H9 (cell line): ENCODE measurements at regions not wholly inside any gene's neighbourhood (a gene's known extent, or its start where the extent isn't known, plus 50 kb on each side); places are given as distances from the start of the nearest gene placed in this dataset.

Experiments
- DNase-seq: peaks from one replicate; pipeline ENCODE4 v3.0.0-alpha.2; 2017
- H2AFZ ChIP-seq: one replicate; pipeline ENCODE4 v1.6.1; 2013; ENCODE audit warnings: mild to moderate bottlenecking, low read length, control low read depth, moderate library complexity
- H2AK5ac ChIP-seq: 2 replicates; pipeline ENCODE4 v1.6.1; 2013; ENCODE audit warnings: low read length, control low read depth, mixed read lengths; ENCODE audit not compliant: insufficient read length
- H2BK120ac ChIP-seq: one replicate; pipeline ENCODE4 v1.6.1; 2013; ENCODE audit warnings: low read depth, mild to moderate bottlenecking, low read length, control low read depth, inconsistent platforms; ENCODE audit not compliant: poor library complexity, severe bottlenecking
- H2BK12ac ChIP-seq: 2 replicates; pipeline ENCODE4 v1.6.1; 2013; ENCODE audit warnings: low read length, control low read depth, mixed read lengths, low read depth; ENCODE audit not compliant: insufficient read length
- H2BK15ac ChIP-seq: 2 replicates; pipeline ENCODE4 v1.6.1; 2013; ENCODE audit warnings: low read depth, low read length, control low read depth
- H2BK20ac ChIP-seq: one replicate; pipeline ENCODE4 v1.6.1; 2013; ENCODE audit warnings: low read depth, mild to moderate bottlenecking, low read length, control low read depth, inconsistent platforms; ENCODE audit not compliant: poor library complexity, severe bottlenecking
- H2BK5ac ChIP-seq: 2 replicates; pipeline ENCODE4 v1.6.1; 2013; ENCODE audit warnings: low read length, control low read depth, mixed read lengths; ENCODE audit not compliant: insufficient read length
- H3K14ac ChIP-seq: 2 replicates; pipeline ENCODE4 v1.6.1; 2013; ENCODE audit warnings: low read length, control low read depth; ENCODE audit not compliant: insufficient read depth
- H3K18ac ChIP-seq: 2 replicates; pipeline ENCODE4 v1.6.1; 2013; ENCODE audit warnings: low read depth, mild to moderate bottlenecking, mixed read lengths, low read length, control low read depth; ENCODE audit not compliant: insufficient read length
- H3K23ac ChIP-seq: 2 replicates; pipeline ENCODE4 v1.6.1; 2013; ENCODE audit warnings: low read length, control low read depth, mixed read lengths, low read depth; ENCODE audit not compliant: insufficient read length
- H3K23me2 ChIP-seq: 2 replicates; pipeline ENCODE4 v1.6.1; 2013; ENCODE audit warnings: low read depth, mild to moderate bottlenecking, mixed read lengths, low read length, control low read depth; ENCODE audit not compliant: insufficient read length, poor library complexity, severe bottlenecking
- H3K27ac ChIP-seq: 2 replicates; pipeline ENCODE4 v1.5.1; 2013; ENCODE audit warnings: low read length, control low read depth, mixed read lengths, low read depth; ENCODE audit not compliant: insufficient read length
- H3K27me3 ChIP-seq: 2 replicates; pipeline ENCODE4 v1.6.1; 2013; ENCODE audit warnings: low read length, control low read depth, inconsistent platforms; ENCODE audit not compliant: insufficient read depth
- H3K4ac ChIP-seq: 2 replicates; pipeline ENCODE4 v1.6.1; 2013; ENCODE audit warnings: low read depth, mild to moderate bottlenecking, control low read depth, inconsistent platforms, low read length, moderate library complexity
- H3K4me1 ChIP-seq: 2 replicates; pipeline ENCODE4 v1.6.1; 2013; ENCODE audit warnings: low read length, control low read depth, inconsistent platforms; ENCODE audit not compliant: insufficient read depth
- H3K4me2 ChIP-seq: 2 replicates; pipeline ENCODE4 v1.6.1; 2013; ENCODE audit warnings: low read length, control low read depth, mixed read lengths; ENCODE audit not compliant: insufficient read length, insufficient read depth
- H3K56ac ChIP-seq: 2 replicates; pipeline ENCODE4 v1.6.1; 2013; ENCODE audit warnings: low read depth, mild to moderate bottlenecking, mixed read lengths, low read length, control low read depth; ENCODE audit not compliant: insufficient read length
- H3K79me1 ChIP-seq: 2 replicates; pipeline ENCODE4 v1.6.1; 2013; ENCODE audit warnings: low read depth, mild to moderate bottlenecking, moderate library complexity, low read length, control low read depth, inconsistent platforms; ENCODE audit not compliant: insufficient read depth, poor library complexity, severe bottlenecking
- H3K79me2 ChIP-seq: 2 replicates; pipeline ENCODE4 v1.6.1; 2013; ENCODE audit warnings: low read length, control low read depth, inconsistent platforms; ENCODE audit not compliant: insufficient read depth
- H3K9ac ChIP-seq: 2 replicates; pipeline ENCODE4 v1.6.1; 2013; ENCODE audit warnings: low read length, control low read depth, mixed read lengths; ENCODE audit not compliant: insufficient read length; ENCODE audit errors: extremely low read depth
- H3K9me3 ChIP-seq: one replicate; pipeline ENCODE4 v1.6.1; 2013; ENCODE audit warnings: low read depth, low read length, inconsistent platforms; ENCODE audit not compliant: control insufficient read depth
- H3T11ph ChIP-seq: one replicate; pipeline ENCODE4 v1.6.1; 2013; ENCODE audit warnings: mild to moderate bottlenecking, low read length, control low read depth, inconsistent platforms
- H4K20me1 ChIP-seq: one replicate; pipeline ENCODE4 v1.6.1; 2013; ENCODE audit not compliant: control insufficient read depth, insufficient read length, insufficient read depth
- H4K5ac ChIP-seq: 2 replicates; pipeline ENCODE4 v1.6.1; 2013; ENCODE audit warnings: low read depth, mild to moderate bottlenecking, mixed read lengths, low read length, control low read depth; ENCODE audit not compliant: insufficient read length
- H4K8ac ChIP-seq: replicated peaks from 2 replicates; pipeline ENCODE4 v1.6.1; 2013; ENCODE audit warnings: low read length, control low read depth, mixed read lengths, low read depth; ENCODE audit not compliant: insufficient read length
- H4K91ac ChIP-seq: 2 replicates; pipeline ENCODE4 v1.6.1; 2013; ENCODE audit warnings: low read depth, mild to moderate bottlenecking, moderate library complexity, mixed read lengths, low read length, control low read depth; ENCODE audit not compliant: insufficient read length
- H3K27ac Mint-ChIP-seq, 3 experiments: 2 replicates in 2 of 3; 3 replicates in 1 of 3; pipeline ENCODE4 v1.8.0; 2020 to 2021; ENCODE audit warnings: mixed read lengths in 3 of 3, mild to moderate bottlenecking in 1 of 3, moderate library complexity in 1 of 3
- H3K27me3 Mint-ChIP-seq: 2 replicates; pipeline ENCODE4 v1.8.0; 2021; ENCODE audit warnings: low read depth, mild to moderate bottlenecking, moderate library complexity, mixed read lengths
- H3K36me3 Mint-ChIP-seq, 3 experiments: 2 replicates in 2 of 3; 3 replicates in 1 of 3; pipeline ENCODE4 v1.8.0; 2020 to 2021; ENCODE audit warnings: low read depth in 3 of 3, mixed read lengths in 3 of 3; ENCODE audit not compliant: insufficient read depth in 1 of 3
- H3K4me1 Mint-ChIP-seq, 2 experiments: 2 replicates each; pipeline ENCODE4 v1.8.0; 2020; ENCODE audit warnings: mixed read lengths in 2 of 2
- H3K4me3 Mint-ChIP-seq, 2 experiments: 2 replicates in 1 of 2; 3 replicates in 1 of 2; pipeline ENCODE4 v1.8.0; 2020 to 2021; ENCODE audit warnings: mild to moderate bottlenecking in 2 of 2, mixed read lengths in 2 of 2, moderate library complexity in 1 of 2
- H3K9me3 Mint-ChIP-seq, 2 experiments: 2 replicates in 1 of 2; 3 replicates in 1 of 2; pipeline ENCODE4 v1.8.0; 2020; ENCODE audit warnings: mild to moderate bottlenecking in 2 of 2, mixed read lengths in 2 of 2, moderate library complexity in 1 of 2
- WGBS: extraction: QIAGEN DNeasy Blood & Tissue Kit; methylation state at CpG from one replicate; pipeline ENCODE4 v1.1.7; 2013; ENCODE audit warnings: missing lambda C conversion rate, low lambda C conversion rate, mixed read lengths; ENCODE audit not compliant: insufficient read length; ENCODE audit errors: extremely low coverage; 5-methylcytosine and 5-hydroxymethylcytosine counted together
- TF ChIP-seq, protein P1 (sequence below): fragments of 200-600 bp; sonication (generic); conservative IDR thresholded peaks from 3 replicates; pipeline ENCODE4 v1.8.0; 2021; ENCODE audit warnings: antibody characterized with exemption, mild to moderate bottlenecking

DNA sequence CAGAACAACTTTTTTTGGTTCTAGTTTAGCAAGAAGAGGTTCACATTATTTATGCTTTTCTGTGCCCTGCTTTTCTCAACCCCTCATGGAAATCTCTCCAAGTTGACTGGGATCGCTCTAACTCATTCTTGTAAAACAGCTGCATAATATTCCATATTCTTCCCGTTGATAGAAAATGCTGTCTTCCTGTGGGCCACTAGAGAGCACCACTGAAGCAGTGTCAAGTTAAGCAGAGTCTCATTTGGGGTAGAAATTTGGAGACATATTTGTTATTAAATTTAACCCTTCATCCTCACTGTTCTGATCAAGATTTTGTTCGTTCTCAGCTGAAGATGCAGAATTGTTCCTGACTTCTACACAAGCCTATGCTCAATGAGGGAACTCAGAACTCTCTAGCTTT, 140.1 kb downstream of the CEMIP2 start:
- Histone ChIP-seq H3K56ac (no peak overlapping the region), H3K23me2 (no peaks in the 10 kb centered on the region), H3K79me1 (no peaks in the 10 kb centered on the region), H2AFZ (no peak overlapping the region), H3K4me2 (no peak overlapping the region), H3K27me3 (no peaks in the 10 kb centered on the region), H2BK15ac (no peak overlapping the region), H3K79me2 (no peaks in the 10 kb centered on the region), H3K23ac (no peak overlapping the region), H2BK5ac (no peak overlapping the region), H2BK120ac (no peak overlapping the region), H4K20me1 (no peaks in the 10 kb centered on the region), H3K9me3 (no peaks in the 10 kb centered on the region), H3K4ac (no peak overlapping the region), H3T11ph (no peak overlapping the region), H2BK20ac (no peak overlapping the region), H3K27ac (no peak overlapping the region), H4K8ac (no peak overlapping the region), H4K91ac (no peak overlapping the region), H3K14ac (no peak overlapping the region), H3K4me1 (no peaks in the 10 kb centered on the region; the same call in 1 of the 2 replicates), H2BK12ac (no peak overlapping the region), H3K9ac (no peak overlapping the region), H2AK5ac (no peak overlapping the region), H4K5ac (no peak overlapping the region), H3K18ac (no peak overlapping the region)
- H3K9me3 Mint-ChIP-seq, result no peaks in the 10 kb centered on the region
- no peak for DNase-seq
- H3K27me3 Mint-ChIP-seq, result no peaks in the 10 kb centered on the region
- no CpG with 5 or more reads among the region's 3 CpGs for WGBS
- TF ChIP-seq, protein P1, sequence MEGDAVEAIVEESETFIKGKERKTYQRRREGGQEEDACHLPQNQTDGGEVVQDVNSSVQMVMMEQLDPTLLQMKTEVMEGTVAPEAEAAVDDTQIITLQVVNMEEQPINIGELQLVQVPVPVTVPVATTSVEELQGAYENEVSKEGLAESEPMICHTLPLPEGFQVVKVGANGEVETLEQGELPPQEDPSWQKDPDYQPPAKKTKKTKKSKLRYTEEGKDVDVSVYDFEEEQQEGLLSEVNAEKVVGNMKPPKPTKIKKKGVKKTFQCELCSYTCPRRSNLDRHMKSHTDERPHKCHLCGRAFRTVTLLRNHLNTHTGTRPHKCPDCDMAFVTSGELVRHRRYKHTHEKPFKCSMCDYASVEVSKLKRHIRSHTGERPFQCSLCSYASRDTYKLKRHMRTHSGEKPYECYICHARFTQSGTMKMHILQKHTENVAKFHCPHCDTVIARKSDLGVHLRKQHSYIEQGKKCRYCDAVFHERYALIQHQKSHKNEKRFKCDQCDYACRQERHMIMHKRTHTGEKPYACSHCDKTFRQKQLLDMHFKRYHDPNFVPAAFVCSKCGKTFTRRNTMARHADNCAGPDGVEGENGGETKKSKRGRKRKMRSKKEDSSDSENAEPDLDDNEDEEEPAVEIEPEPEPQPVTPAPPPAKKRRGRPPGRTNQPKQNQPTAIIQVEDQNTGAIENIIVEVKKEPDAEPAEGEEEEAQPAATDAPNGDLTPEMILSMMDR, result peak; percentile 56; the same call in 2 of the 3 replicates
- no peak overlapping the region for H3K27ac Mint-ChIP-seq
- no peak overlapping the region for H3K4me3 Mint-ChIP-seq
- H3K36me3 Mint-ChIP-seq, result no peaks in the 10 kb centered on the region
- peaks cover 5 to 8% of the 10 kb centered on the region in 2 experiments for H3K4me1 Mint-ChIP-seq
